Epithelial cell of esophagus (primary cell): ENCODE measurements at regions not wholly inside any gene's neighbourhood (a gene's known extent, or its start where the extent isn't known, plus 50 kb on each side); places are given as distances from the start of the nearest gene placed in this dataset.

Experiments
- DNase-seq: peaks from one replicate; pipeline ENCODE4 v3.0.0; 2010; ENCODE audit warnings: low read depth
- H3K4me3 ChIP-seq: 2 replicates; pipeline ENCODE4 v1.5.1; 2011; ENCODE audit warnings: mild to moderate bottlenecking, low read length, control low read depth
- CTCF ChIP-seq: IDR thresholded peaks from 2 replicates; pipeline ENCODE4 v1.5.1; 2011; ENCODE audit warnings: low read depth, mild to moderate bottlenecking, low read length, control low read depth, inconsistent platforms; ENCODE audit not compliant: insufficient read depth; ENCODE audit errors: missing control alignments

- H3K4me3 ChIP-seq = no peak overlapping the region
- TF ChIP-seq CTCF = no peak
- DNase-seq = peak; percentile 62
Observed at GRCh38 chr1:203569490-203570318, 56.9 kb upstream of the ATP2B4 start.

GRCh38 chr1:203570805-203571204, 55.8 kb upstream of the ATP2B4 start:
- no peak overlapping the region for H3K4me3 ChIP-seq
- DNase-seq = no peak
- TF ChIP-seq CTCF = no peak

GRCh38 chr1:203571661-203572060, 55.0 kb upstream of the ATP2B4 start:
- DNase-seq = no peak
- TF ChIP-seq CTCF = no peak
- H3K4me3 ChIP-seq = no peak overlapping the region

- DNase-seq = no peak
- H3K4me3 ChIP-seq = no peak overlapping the region
- TF ChIP-seq CTCF = no peak
Observed at GRCh38 chr1:203572134-203572625, 54.5 kb upstream of the ATP2B4 start.

GRCh38 chr1:203573730-203574129, 52.9 kb upstream of the ATP2B4 start:
- no peak for DNase-seq
- H3K4me3 ChIP-seq = no peak overlapping the region
- no peak for TF ChIP-seq CTCF
